ENCODE measurements at regions not wholly inside any gene's neighbourhood (a gene's known extent, or its start where the extent isn't known, plus 50 kb on each side); places are given as distances from the start of the nearest gene placed in this dataset.

GRCh38 chr1:194538453-194538852 lies 1352.0 kb upstream of the B3GALT2 start:
- BruUV-seq (replicated peaks) = no TSS peak
- TF ChIP-seq CTCF (conservative IDR thresholded peaks at IDR 0.05; ENCODE audit: low read length) (no peak), EZH2phosphoT487 (IDR thresholded peaks at IDR 0.05; ENCODE audit: borderline replicate concordance, low read depth, low read length) (no peak)
- Histone ChIP-seq H3K4me1 (ENCODE audit: insufficient read depth, low read length, poor library complexity, severe bottlenecking) (no peaks in the 10 kb centered on the region), H4K20me1 (ENCODE audit: insufficient read depth, low read length) (no peaks in the 10 kb centered on the region), H3K4me2 (ENCODE audit: low read length) (no peak overlapping the region), H3K79me2 (ENCODE audit: insufficient read depth, low read depth, low read length) (no peaks in the 10 kb centered on the region), H3K36me3 (ENCODE audit: insufficient read depth, low read length) (no peaks in the 10 kb centered on the region), H3K4me3 (ENCODE audit: low read depth, low read length, poor library complexity, severe bottlenecking) (no peak overlapping the region), H3K27ac (ENCODE audit: low read depth, low read length, poor library complexity, severe bottlenecking) (no peak overlapping the region), H3K9me3 (ENCODE audit: low read length) (no peaks in the 10 kb centered on the region), H2AFZ (ENCODE audit: low read length) (no peak overlapping the region), H3K9me2 (ENCODE audit: insufficient read depth, low read length) (no peaks in the 10 kb centered on the region)
- DNase-seq (ENCODE audit: low spot score) = no peak
- ChIA-PET POLR2A (no interaction called here), CTCF (ENCODE audit: unreplicated experiment) (no interaction called here)
- intact Hi-C loops (cut with micrococcal nuclease; ENCODE audit: unreplicated experiment) = no loop called here

- H2AFZ ChIP-seq (ENCODE audit: low read length) = no peak overlapping the region
- no peaks in the 10 kb centered on the region for H4K20me1 ChIP-seq (ENCODE audit: insufficient read depth, low read length)
- no peak overlapping the region for H3K4me3 ChIP-seq (ENCODE audit: low read depth, low read length, poor library complexity, severe bottlenecking)
- intact Hi-C loops (cut with micrococcal nuclease; ENCODE audit: unreplicated experiment) = no loop called here
- POLR2A ChIA-PET = no interaction called here
- no peak for DNase-seq (ENCODE audit: low spot score)
- no peaks in the 10 kb centered on the region for H3K9me2 ChIP-seq (ENCODE audit: insufficient read depth, low read length)
- CTCF ChIA-PET (ENCODE audit: unreplicated experiment) = no interaction called here
- TF ChIP-seq EZH2phosphoT487 (IDR thresholded peaks at IDR 0.05; ENCODE audit: borderline replicate concordance, low read depth, low read length) (no peak), CTCF (conservative IDR thresholded peaks at IDR 0.05; ENCODE audit: low read length) (no peak)
- no peaks in the 10 kb centered on the region for H3K4me1 ChIP-seq (ENCODE audit: insufficient read depth, low read length, poor library complexity, severe bottlenecking)
- H3K79me2 ChIP-seq (ENCODE audit: insufficient read depth, low read depth, low read length) = no peaks in the 10 kb centered on the region
- H3K27ac ChIP-seq (ENCODE audit: low read depth, low read length, poor library complexity, severe bottlenecking) = no peak overlapping the region
- H3K36me3 ChIP-seq (ENCODE audit: insufficient read depth, low read length) = no peaks in the 10 kb centered on the region
- no peak overlapping the region for H3K4me2 ChIP-seq (ENCODE audit: low read length)
- no TSS peak for BruUV-seq (replicated peaks)
- H3K9me3 ChIP-seq (ENCODE audit: low read length) = no peaks in the 10 kb centered on the region
These were observed 1351.1 kb upstream of the B3GALT2 start for GRCh38 chr1:194537521-194537920.

- Histone ChIP-seq H3K4me2 (ENCODE audit: low read length) (no peak overlapping the region), H2AFZ (ENCODE audit: low read length) (no peak overlapping the region), H3K4me3 (ENCODE audit: low read depth, low read length, poor library complexity, severe bottlenecking) (no peak overlapping the region), H3K27ac (ENCODE audit: low read depth, low read length, poor library complexity, severe bottlenecking) (no peak overlapping the region), H4K20me1 (ENCODE audit: insufficient read depth, low read length) (no peaks in the 10 kb centered on the region), H3K4me1 (ENCODE audit: insufficient read depth, low read length, poor library complexity, severe bottlenecking) (no peaks in the 10 kb centered on the region), H3K9me3 (ENCODE audit: low read length) (no peaks in the 10 kb centered on the region), H3K79me2 (ENCODE audit: insufficient read depth, low read depth, low read length) (no peaks in the 10 kb centered on the region), H3K9me2 (ENCODE audit: insufficient read depth, low read length) (no peaks in the 10 kb centered on the region), H3K36me3 (ENCODE audit: insufficient read depth, low read length) (no peaks in the 10 kb centered on the region)
- ChIA-PET CTCF (ENCODE audit: unreplicated experiment) (no interaction called here), POLR2A (no interaction called here)
- no TSS peak for BruUV-seq (replicated peaks)
- no peak for TF ChIP-seq CTCF (conservative IDR thresholded peaks at IDR 0.05; ENCODE audit: low read length)
- TF ChIP-seq EZH2phosphoT487 (IDR thresholded peaks at IDR 0.05; ENCODE audit: borderline replicate concordance, low read depth, low read length) = no peak
- no peak for DNase-seq (ENCODE audit: low spot score)
- intact Hi-C loops (cut with micrococcal nuclease; ENCODE audit: unreplicated experiment) = no loop called here
These were observed 1349.0 kb upstream of the B3GALT2 start for GRCh38 chr1:194535369-194535768.
